NCI-H2196 treated with DMSO at 0.1 percent for 48 hours (cell line): ENCODE measurements at regions not wholly inside any gene's neighbourhood (a gene's known extent, or its start where the extent isn't known, plus 50 kb on each side); places are given as distances from the start of the nearest gene placed in this dataset.
"Not testable (repeated sequence)": the region's sequence is repeated elsewhere in the genome, so short reads cannot be mapped to it uniquely, and the experiment has no call there.

Experiments used
- DNase-seq: peaks from one replicate; lab custom pipeline; 2025; ENCODE audit not compliant: unreplicated experiment; lab: John Stamatoyannopoulos, UW

- DNase-seq, result not testable (repeated sequence)
Measured at GRCh38 chr1:245102149-245102548, 52.6 kb upstream of the KIF26B start.

DNA sequence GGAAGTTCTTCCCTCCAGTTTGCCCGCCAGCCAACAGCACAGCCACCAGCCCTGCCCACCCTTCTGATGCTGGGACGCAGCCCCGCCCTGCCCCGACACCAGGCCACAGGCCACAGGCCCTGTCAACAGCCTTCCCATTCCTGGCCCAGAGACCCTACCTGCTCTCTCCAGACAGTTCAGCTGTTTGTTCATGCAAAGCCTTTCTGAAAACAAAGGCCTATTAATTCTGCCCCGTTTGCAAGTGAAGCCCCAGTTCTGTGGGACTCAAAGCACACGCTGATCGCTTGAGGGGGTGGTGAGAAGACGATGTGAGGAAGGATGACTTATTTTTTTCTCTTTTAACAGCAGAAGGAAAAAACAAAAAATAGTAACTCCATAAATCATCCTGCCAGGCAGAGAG, 55.4 kb upstream of the KIF26B start:
- DNase-seq, result no peak

- no peak for DNase-seq
Measured at GRCh38 chr1:245098924-245099323, 55.9 kb upstream of the KIF26B start.

DNA sequence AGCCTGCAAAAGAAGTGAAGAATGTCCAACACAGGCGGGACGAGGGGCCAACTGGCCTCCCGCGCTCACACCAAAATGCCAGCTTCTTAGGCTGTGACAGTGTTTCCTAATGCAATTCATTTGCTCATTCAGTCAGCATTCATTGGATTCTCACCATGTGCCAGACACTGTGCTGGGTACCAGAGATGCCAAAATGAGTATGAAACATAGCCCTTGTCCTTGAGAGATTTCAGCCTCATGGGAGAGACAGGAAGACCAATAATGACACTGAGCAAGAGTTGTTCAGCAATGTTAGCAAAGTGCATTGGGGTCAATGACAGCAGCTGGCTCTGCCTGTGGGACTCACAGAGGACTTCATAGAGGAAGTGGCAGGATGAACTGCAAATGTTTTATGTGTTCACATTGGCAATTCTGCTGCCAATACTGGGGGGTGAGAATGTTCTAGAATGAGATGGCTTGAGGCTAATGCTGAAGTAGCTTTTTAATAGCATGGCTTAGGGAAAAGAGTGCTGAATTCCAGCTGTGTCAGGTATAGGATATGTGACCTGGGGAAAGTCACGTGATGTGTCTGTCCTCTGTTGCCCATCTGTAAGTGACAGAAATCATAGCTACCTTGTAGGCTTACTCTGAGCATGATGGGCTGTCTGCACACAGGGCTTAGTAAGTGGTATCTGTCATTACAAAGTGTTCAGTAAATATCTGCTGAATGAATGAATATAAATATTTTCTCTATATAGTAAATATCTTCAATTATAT, 58.3 kb upstream of the KIF26B start:
- DNase-seq, result no peak

- DNase-seq, result no peak
Measured at GRCh38 chr1:245095903-245096302, 58.9 kb upstream of the KIF26B start.

DNA sequence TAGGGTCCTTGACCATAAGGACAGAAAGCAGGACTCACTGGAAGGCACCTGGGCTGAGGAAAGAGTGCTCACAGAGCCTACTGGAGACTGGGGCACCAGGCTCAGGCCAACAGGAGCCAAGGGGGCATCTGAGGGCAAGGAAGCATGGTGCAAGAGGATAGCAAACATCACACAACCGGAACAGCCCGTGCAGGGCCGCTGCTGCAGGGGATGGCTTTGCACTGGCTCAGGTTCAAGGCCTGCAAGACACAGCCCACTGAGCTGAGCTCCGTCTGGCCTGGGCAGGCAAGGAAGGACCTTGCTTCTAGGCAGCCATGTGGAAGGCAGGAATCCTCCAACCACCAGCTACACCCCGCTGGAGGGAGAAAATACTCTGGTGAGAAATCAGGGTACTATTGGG, 59.8 kb upstream of the KIF26B start:
- no peak for DNase-seq

- no peak for DNase-seq
Measured at GRCh38 chr1:245094092-245094491, 60.7 kb upstream of the KIF26B start.

DNA sequence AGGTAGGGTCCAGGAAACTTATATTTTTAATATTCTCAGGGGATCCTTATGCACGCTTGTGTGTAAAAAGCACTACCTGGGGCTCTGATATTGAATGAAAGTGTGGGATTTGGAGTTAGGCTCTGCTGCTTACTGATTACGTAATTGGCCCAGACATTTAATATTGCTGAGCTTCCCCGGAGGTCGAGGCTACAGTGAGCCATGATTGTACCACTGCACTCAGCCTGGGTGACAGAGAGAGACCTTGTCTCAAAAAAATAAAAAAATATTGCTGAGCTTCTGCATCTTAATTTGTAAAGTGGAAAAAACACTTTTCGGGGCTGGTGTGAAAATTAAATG, 62.2 kb upstream of the KIF26B start:
- no peak for DNase-seq

DNA sequence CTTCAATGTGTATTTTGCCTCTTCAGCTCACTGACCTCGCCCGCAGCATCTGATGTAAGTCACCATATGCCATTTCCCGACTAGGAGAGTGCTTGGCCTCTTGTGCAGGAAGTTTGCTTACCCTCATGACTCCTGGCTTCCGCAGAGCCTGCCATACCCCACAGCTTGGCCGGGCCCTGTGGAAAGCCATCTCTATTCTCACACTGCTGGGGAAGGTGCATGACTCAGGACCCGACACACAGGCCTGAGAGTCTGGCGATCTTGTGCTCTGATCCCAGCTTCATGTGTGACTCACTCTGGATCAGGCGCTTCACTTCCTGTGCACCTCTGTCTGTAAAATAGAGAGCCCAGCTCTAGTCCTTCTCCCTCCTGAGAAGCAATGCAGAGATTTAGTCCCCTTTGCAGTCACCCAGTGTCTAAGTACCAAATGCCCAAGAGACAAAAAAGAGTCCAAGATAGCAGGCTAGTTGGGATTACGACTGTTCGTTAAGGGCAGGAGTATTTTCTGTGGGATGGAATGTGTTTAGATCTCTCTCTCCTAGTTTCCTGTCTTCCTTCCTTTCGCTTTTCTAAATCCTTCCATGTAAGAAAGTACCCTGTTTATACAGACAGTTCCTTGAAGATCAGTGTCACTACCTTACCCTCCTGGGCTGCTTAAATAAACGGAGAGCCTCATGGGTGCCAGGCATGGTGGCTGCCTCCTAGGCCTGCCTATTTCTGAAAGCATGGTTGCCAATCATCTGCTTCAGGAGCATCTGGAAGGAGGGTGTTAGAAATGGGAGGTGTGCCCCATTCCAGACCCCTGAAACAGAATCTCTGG, 62.8 kb upstream of the KIF26B start:
- no peak for DNase-seq

GRCh38 chr1:245091171-245091621, 63.6 kb upstream of the KIF26B start:
- no peak for DNase-seq

GRCh38 chr1:245090491-245091090, 64.2 kb upstream of the KIF26B start:
- DNase-seq, result no peak

DNA sequence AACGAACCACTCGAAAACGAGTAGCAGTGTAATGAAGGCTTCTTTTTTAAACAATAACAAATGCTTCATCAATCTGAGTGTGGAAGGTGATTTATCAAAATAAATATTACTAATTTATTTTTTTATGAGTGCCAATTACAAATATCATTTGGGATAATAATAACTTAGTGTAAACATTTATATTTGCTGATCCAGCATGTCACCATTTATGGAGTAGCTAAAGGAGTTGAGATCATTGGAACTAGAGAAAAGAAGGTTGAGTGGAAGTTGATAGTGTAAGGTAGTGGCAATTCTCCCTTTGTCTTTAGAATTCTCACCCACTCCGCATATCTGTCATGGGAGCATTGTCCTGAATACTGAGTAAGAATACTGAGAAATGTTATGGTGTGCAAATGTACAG, 67.1 kb upstream of the KIF26B start:
- DNase-seq, result no peak

DNA sequence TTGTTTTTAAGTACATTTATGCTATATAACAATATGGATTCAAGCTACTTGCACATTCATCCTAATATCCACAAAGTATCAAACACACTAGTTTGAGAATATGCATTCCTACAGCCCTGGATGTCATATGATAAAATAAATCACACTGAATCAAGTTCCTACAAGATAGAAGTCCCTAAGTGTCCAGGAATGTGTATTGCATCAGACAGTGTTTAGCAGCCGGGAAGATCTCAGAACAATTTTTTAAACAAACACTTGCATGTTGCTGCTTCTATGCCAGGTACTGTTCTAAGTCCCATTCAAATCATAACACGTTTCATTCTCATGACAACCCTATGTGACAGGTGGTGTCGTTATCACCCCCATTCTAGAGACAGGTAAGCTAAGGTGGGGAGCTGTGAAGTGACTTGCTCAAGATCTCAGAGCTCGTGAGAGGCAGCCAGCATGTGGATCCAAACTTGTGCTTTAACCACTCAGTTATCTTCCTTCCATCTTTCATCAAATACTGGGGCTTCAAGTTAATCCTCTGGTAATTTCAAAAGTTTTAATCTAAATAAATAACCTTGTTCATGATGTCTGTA, 68.3 kb upstream of the KIF26B start:
- DNase-seq, result no peak

- DNase-seq, result no peak
Measured at GRCh38 chr1:245085508-245086095, 69.2 kb upstream of the KIF26B start.

- no peak for DNase-seq
Measured at GRCh38 chr1:245084551-245084950, 70.2 kb upstream of the KIF26B start.

GRCh38 chr1:245079021-245079609, 75.7 kb upstream of the KIF26B start:
- no peak for DNase-seq

DNA sequence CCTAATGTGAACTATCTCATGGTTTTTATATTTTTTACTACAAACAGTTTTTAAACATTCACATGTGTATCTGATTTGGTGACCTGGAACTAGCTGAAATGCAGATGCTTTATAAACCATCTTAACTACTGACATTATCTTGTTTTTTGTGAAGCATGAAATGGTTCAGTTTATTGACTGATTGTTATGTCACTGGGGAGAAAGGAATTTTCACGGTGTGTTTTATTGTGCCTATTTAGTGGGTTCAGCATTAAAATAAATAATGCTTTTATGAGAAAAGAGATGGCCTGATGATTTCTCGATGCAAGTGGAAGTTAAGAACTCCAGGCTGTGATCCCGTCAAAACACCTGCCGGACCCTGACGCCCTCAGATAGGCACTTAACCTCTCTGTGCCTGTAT, 79.9 kb upstream of the KIF26B start:
- DNase-seq, result no peak

DNA sequence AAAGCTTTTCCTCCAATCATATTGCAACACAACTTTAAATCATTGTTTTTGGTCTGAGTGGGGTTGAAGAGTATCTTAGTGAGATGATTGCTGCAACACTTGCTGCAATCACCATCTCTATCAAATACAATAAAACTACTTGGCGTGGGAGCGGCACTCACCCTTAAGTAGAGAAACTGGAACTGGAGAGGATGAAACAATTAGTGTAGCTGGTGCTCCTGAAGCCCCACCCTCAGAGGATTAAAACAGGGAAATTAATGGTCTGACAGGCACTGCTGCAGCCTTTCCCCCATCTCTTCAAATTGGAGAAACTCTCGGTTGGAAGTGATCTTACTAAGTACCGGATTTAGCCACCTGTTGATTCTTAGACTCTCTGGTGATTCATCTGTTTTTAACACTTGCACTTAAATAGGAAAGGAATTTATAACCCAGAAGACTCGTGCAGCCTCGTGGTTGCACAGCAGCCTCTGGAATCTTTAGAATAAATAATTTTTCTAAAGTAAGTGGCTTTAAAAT, 80.5 kb upstream of the KIF26B start:
- no peak for DNase-seq

- DNase-seq, result no peak
Measured at GRCh38 chr1:245070836-245071615, 83.8 kb upstream of the KIF26B start.

DNA sequence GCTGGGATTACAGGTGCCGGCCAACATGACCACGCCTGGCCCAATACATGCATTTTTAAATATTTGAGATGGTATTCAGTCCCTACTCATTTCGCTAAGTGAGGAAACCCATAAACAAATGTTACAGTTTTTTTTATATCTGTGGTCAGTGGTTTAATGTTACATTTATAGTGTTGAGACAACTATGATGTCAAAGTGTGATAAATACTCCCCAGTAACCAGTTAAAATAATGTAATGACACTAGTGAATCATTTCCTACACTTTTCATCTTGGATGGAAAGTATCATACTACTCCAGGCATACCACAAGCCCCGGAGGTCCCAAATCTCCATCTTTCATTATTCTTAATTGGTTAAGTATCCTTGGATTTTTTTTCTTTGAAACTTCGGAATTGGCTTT, 87.5 kb upstream of the KIF26B start:
- DNase-seq, result no peak
